A549 (cell line): ENCODE measurements at regions not wholly inside any gene's neighbourhood (a gene's known extent, or its start where the extent isn't known, plus 50 kb on each side); places are given as distances from the start of the nearest gene placed in this dataset.

Experiments
- ATAC-seq, 2 experiments: fragments of 200-7000 bp in 1 of 2; fragments of >200 bp in 1 of 2; cut with Nextera tagmentation in 1 of 2; cut with Tn5 transposase in 1 of 2; 3 replicates each; pipeline versions ENCODE4 v1.8.0 to v1.9.1; 2018 to 2020; ENCODE audit warnings: mild to moderate bottlenecking in 1 of 2, moderate library complexity in 1 of 2
- CTCF ChIA-PET: fragments of 300-600 bp; sonication (Branson Sonifier 250); formaldehyde crosslinking; extraction: SDS; loops from one replicate; lab custom pipeline; 2021; ENCODE audit warnings: antibody characterized with exemption, inconsistent platforms; lab: Yijun Ruan, JAX
- POLR2A ChIA-PET: fragments of 350-600 bp; formaldehyde crosslinking; extraction: SDS; loops from one replicate; lab custom pipeline; 2021; ENCODE audit warnings: antibody characterized with exemption, inconsistent platforms; lab: Yijun Ruan, JAX
- DNase-seq, 2 experiments: peaks; one replicate each; pipeline versions ENCODE4 v3.0.0 to v3.0.0-alpha.2; 2011 to 2016; ENCODE audit warnings: low read depth in 1 of 2, low spot score in 1 of 2
- FAIRE-seq: peaks from 2 replicates; lab custom pipeline; 2011; peaks lifted over from hg19 to GRCh38; lab: Jason Lieb, UNC
- H3K27ac ChIP-seq, 2 experiments: fragments of >200 bp; sonication (Bioruptor Twin); formaldehyde crosslinking; 3 replicates each; pipeline ENCODE4 v1.5.1; 2016 to 2017
- H3K4me1 ChIP-seq: fragments of >200 bp; sonication (Bioruptor Twin); formaldehyde crosslinking; 3 replicates; pipeline ENCODE4 v1.6.1; 2016
- H3K4me2 ChIP-seq: fragments of >200 bp; sonication (Bioruptor Twin); formaldehyde crosslinking; 3 replicates; pipeline ENCODE4 v1.6.1; 2016
- H3K4me3 ChIP-seq: fragments of >200 bp; sonication (Bioruptor Twin); formaldehyde crosslinking; 3 replicates; pipeline ENCODE4 v1.5.1; 2016
- H3K9me3 ChIP-seq: fragments of >200 bp; sonication (Bioruptor Twin); formaldehyde crosslinking; 3 replicates; pipeline ENCODE4 v1.6.1; 2016
- CBX2 ChIP-seq: fragments of 200-600 bp; sonication (generic); IDR thresholded peaks from 2 replicates; pipeline ENCODE4 v1.6.1; 2016; ENCODE audit warnings: low read depth, mild to moderate bottlenecking, borderline replicate concordance
- CHD4 ChIP-seq: fragments of 200-600 bp; sonication (generic); IDR thresholded peaks from 2 replicates; pipeline ENCODE4 v1.6.1; 2016; ENCODE audit warnings: antibody characterized with exemption, mild to moderate bottlenecking, borderline replicate concordance
- EHF ChIP-seq: fragments of 250-450 bp; sonication (Bioruptor Pico); IDR thresholded peaks from 2 replicates; pipeline ENCODE4 v1.5.0; 2020; ENCODE audit warnings: mild to moderate bottlenecking
- HOXB13 ChIP-seq: fragments of 250-450 bp; sonication (Bioruptor Pico); IDR thresholded peaks from 2 replicates; pipeline ENCODE4 v1.5.0; 2020; ENCODE audit warnings: low read depth, mild to moderate bottlenecking, moderate library complexity
- JUN ChIP-seq, 2 experiments: fragments of >200 bp; sonication (Bioruptor Twin); formaldehyde crosslinking; IDR thresholded peaks; 2 replicates in 1 of 2; 3 replicates in 1 of 2; pipeline ENCODE4 v1.6.1; 2016 to 2017
- MYC ChIP-seq: IDR thresholded peaks from 2 replicates; pipeline ENCODE4 v1.6.1; 2012; ENCODE audit warnings: mild to moderate bottlenecking, inconsistent platforms, low read length, improper control_type of control experiment, borderline replicate concordance
- NFE2L2 ChIP-seq: fragments of 150-350 bp; conservative IDR thresholded peaks from 2 replicates; pipeline ENCODE4 v1.6.1; 2014; ENCODE audit warnings: low read length
- NPAS2 ChIP-seq: fragments of 250-450 bp; sonication (Bioruptor Pico); IDR thresholded peaks from 2 replicates; pipeline ENCODE4 v1.8.0; 2022; ENCODE audit warnings: mild to moderate bottlenecking, moderate library complexity, borderline replicate concordance
- PHF8 ChIP-seq: fragments of 200-600 bp; sonication (generic); IDR thresholded peaks from 2 replicates; pipeline ENCODE4 v1.6.1; 2016; ENCODE audit warnings: low read depth, mild to moderate bottlenecking, antibody characterized with exemption, moderate library complexity, borderline replicate concordance
- RCOR1 ChIP-seq: fragments of 150-350 bp; IDR thresholded peaks from 2 replicates; pipeline ENCODE4 v1.6.1; 2014; ENCODE audit warnings: antibody characterized with exemption, low read length, low read depth
- TFCP2L1 ChIP-seq: fragments of 250-450 bp; sonication (Bioruptor Pico); IDR thresholded peaks from 2 replicates; pipeline ENCODE4 v1.5.0; 2021; ENCODE audit warnings: mild to moderate bottlenecking
- ZNF302 ChIP-seq: fragments of 250-450 bp; sonication (Bioruptor Pico); IDR thresholded peaks from 2 replicates; pipeline ENCODE4 v1.9.0; 2021; ENCODE audit warnings: inconsistent platforms, mild to moderate bottlenecking, moderate library complexity
- TF ChIP-seq, protein P1 (sequence below): fragments of >200 bp; sonication (Bioruptor Twin); formaldehyde crosslinking; IDR thresholded peaks from 3 replicates; pipeline ENCODE4 v1.5.1; 2016
- TF ChIP-seq, protein P2 (sequence below): IDR thresholded peaks from 2 replicates; pipeline ENCODE4 v1.6.1; 2012; ENCODE audit warnings: low read depth, borderline replicate concordance
- TF ChIP-seq, protein P3 (sequence below): fragments of 250-450 bp; sonication (Bioruptor Pico); IDR thresholded peaks from 2 replicates; pipeline ENCODE4 v1.5.0; 2020; ENCODE audit warnings: low read depth, mild to moderate bottlenecking, moderate library complexity
- TF ChIP-seq, protein P4 (sequence below): IDR thresholded peaks from 2 replicates; pipeline ENCODE4 v1.6.1; 2012
- TF ChIP-seq, protein P5 (sequence below): fragments of 200-600 bp; sonication (generic); IDR thresholded peaks from 2 replicates; pipeline ENCODE4 v1.6.1; 2016; ENCODE audit warnings: antibody characterized with exemption, mild to moderate bottlenecking, moderate library complexity

DNA sequence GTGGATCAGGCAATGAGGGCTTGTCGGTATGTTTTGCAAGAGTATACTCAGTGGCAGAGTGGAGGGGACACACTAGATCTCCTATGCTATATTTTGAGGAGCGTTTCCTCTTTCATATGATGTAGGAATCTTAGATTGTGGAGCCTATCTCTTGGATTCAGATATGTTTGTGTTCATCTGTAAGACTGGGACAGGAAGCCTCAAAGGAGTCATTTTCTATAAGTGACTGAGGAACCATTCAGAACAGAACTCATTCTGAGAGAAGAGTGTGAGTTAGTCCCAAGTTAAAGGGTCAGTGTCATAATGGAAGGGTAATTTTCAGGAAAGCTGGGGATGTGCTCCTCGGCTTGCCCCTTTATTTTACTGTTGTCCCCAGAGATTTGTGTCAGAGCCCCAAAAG is 107.7 kb downstream of the PTGS2 start (continued):
- TF ChIP-seq, protein P1, sequence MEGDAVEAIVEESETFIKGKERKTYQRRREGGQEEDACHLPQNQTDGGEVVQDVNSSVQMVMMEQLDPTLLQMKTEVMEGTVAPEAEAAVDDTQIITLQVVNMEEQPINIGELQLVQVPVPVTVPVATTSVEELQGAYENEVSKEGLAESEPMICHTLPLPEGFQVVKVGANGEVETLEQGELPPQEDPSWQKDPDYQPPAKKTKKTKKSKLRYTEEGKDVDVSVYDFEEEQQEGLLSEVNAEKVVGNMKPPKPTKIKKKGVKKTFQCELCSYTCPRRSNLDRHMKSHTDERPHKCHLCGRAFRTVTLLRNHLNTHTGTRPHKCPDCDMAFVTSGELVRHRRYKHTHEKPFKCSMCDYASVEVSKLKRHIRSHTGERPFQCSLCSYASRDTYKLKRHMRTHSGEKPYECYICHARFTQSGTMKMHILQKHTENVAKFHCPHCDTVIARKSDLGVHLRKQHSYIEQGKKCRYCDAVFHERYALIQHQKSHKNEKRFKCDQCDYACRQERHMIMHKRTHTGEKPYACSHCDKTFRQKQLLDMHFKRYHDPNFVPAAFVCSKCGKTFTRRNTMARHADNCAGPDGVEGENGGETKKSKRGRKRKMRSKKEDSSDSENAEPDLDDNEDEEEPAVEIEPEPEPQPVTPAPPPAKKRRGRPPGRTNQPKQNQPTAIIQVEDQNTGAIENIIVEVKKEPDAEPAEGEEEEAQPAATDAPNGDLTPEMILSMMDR, result no peak
- TF ChIP-seq, protein P2, sequence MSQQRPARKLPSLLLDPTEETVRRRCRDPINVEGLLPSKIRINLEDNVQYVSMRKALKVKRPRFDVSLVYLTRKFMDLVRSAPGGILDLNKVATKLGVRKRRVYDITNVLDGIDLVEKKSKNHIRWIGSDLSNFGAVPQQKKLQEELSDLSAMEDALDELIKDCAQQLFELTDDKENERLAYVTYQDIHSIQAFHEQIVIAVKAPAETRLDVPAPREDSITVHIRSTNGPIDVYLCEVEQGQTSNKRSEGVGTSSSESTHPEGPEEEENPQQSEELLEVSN, result no peak
- TF ChIP-seq ZNF302 (CRISPR knock-in tag) (no peak), NPAS2 (CRISPR knock-in tag) (no peak), PHF8 (no peak)
- TF ChIP-seq, protein P3, sequence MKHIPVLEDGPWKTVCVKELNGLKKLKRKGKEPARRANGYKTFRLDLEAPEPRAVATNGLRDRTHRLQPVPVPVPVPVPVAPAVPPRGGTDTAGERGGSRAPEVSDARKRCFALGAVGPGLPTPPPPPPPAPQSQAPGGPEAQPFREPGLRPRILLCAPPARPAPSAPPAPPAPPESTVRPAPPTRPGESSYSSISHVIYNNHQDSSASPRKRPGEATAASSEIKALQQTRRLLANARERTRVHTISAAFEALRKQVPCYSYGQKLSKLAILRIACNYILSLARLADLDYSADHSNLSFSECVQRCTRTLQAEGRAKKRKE, result no peak

DNA sequence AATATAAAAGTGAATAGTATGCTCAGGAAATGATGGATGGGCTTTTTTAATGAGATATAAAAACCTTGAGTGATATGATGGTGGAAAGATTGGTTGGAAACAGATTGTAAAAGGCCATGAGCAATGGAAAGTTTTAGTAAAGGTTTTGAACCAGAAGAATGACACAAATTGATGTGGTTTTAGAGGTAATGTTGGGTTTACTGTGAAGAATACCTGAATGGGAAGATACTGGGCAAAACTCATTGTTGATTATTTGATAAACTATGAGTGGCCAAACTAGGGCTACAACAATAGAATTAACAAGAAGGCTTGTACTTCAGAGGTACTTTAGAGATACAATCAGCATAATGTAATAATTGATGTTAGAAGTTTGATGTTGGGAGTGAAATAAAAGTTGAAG is 108.5 kb downstream of the PTGS2 start:
- Histone ChIP-seq H3K27ac (no peak overlapping the region), H3K4me1 (peaks cover 18% of the 10 kb centered on the region), H3K4me2 (no peak overlapping the region), H3K4me3 (no peak overlapping the region), H3K9me3 (no peaks in the 10 kb centered on the region)
- TF ChIP-seq RCOR1 (no peak), TFCP2L1 (CRISPR knock-in tag) (no peak), HOXB13 (CRISPR knock-in tag) (no peak), CHD4 (no peak), EHF (CRISPR knock-in tag) (no peak), ZNF302 (CRISPR knock-in tag) (no peak), JUN (IDR thresholded peaks at IDR 0.05) (no peak), MYC (no peak), NPAS2 (CRISPR knock-in tag) (no peak), CBX2 (no peak), NFE2L2 (no peak)
- TF ChIP-seq, protein P4, sequence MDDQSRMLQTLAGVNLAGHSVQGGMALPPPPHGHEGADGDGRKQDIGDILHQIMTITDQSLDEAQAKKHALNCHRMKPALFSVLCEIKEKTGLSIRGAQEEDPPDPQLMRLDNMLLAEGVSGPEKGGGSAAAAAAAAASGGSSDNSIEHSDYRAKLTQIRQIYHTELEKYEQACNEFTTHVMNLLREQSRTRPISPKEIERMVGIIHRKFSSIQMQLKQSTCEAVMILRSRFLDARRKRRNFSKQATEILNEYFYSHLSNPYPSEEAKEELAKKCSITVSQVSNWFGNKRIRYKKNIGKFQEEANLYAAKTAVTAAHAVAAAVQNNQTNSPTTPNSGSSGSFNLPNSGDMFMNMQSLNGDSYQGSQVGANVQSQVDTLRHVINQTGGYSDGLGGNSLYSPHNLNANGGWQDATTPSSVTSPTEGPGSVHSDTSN, result no peak
- TF ChIP-seq, protein P2, result no peak
- TF ChIP-seq, protein P5, sequence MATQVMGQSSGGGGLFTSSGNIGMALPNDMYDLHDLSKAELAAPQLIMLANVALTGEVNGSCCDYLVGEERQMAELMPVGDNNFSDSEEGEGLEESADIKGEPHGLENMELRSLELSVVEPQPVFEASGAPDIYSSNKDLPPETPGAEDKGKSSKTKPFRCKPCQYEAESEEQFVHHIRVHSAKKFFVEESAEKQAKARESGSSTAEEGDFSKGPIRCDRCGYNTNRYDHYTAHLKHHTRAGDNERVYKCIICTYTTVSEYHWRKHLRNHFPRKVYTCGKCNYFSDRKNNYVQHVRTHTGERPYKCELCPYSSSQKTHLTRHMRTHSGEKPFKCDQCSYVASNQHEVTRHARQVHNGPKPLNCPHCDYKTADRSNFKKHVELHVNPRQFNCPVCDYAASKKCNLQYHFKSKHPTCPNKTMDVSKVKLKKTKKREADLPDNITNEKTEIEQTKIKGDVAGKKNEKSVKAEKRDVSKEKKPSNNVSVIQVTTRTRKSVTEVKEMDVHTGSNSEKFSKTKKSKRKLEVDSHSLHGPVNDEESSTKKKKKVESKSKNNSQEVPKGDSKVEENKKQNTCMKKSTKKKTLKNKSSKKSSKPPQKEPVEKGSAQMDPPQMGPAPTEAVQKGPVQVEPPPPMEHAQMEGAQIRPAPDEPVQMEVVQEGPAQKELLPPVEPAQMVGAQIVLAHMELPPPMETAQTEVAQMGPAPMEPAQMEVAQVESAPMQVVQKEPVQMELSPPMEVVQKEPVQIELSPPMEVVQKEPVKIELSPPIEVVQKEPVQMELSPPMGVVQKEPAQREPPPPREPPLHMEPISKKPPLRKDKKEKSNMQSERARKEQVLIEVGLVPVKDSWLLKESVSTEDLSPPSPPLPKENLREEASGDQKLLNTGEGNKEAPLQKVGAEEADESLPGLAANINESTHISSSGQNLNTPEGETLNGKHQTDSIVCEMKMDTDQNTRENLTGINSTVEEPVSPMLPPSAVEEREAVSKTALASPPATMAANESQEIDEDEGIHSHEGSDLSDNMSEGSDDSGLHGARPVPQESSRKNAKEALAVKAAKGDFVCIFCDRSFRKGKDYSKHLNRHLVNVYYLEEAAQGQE, result no peak
- ChIA-PET POLR2A (no interaction called here), CTCF (no interaction called here)
- DNase-seq (no peak), ATAC-seq (no peak), FAIRE-seq (no peak)
